Motor neuron (in vitro differentiated cells): ENCODE measurements at regions not wholly inside any gene's neighbourhood (a gene's known extent, or its start where the extent isn't known, plus 50 kb on each side); places are given as distances from the start of the nearest gene placed in this dataset.

ENCODE experiments used
- ATAC-seq, 8 experiments: fragments of 200-7000 bp; cut with Tn5 transposase; replicated peaks in 6 of 8; 2 replicates each; pipeline ENCODE4 v1.8.0; 2021; ENCODE audit warnings: mild to moderate bottlenecking in 8 of 8, moderate library complexity in 8 of 8
- H3K27ac ChIP-seq, 2 donors: fragments of 250-450 bp; sonication (Bioruptor Pico); 2 replicates each; pipeline ENCODE4 v1.9.0; 2021; ENCODE audit warnings: antibody characterized with exemption in 2 of 2, mild to moderate bottlenecking in 2 of 2, moderate library complexity in 1 of 2
- H3K4me1 ChIP-seq, 2 donors: fragments of 250-450 bp; sonication (Bioruptor Pico); replicated peaks in 1 of 2; 2 replicates each; pipeline ENCODE4 v1.6.1; 2021; ENCODE audit warnings: antibody characterized with exemption in 2 of 2, mild to moderate bottlenecking in 2 of 2, moderate library complexity in 1 of 2
- H3K4me3 ChIP-seq, 5 donors: fragments of 250-450 bp; sonication (Bioruptor Pico); 2 replicates each; pipeline ENCODE4 v1.9.0; 2021; ENCODE audit warnings: antibody characterized with exemption in 5 of 5, mild to moderate bottlenecking in 5 of 5, moderate library complexity in 4 of 5
- WGBS, 10 experiments: fragments of 450-650 bp; shearing (Covaris generic); methylation state at CpG; one replicate each; pipeline ENCODE4 v1.0.0; 2022; 5-methylcytosine and 5-hydroxymethylcytosine counted together
- in situ Hi-C, 9 experiments: fragments of 400-800 bp; cut with MboI; loops; one replicate each; pipeline ENCODE4 v1.15.0; 2021; ENCODE audit warnings: low sequenced_read_pairs in 9 of 9, low pct_unique_long_range_greater_than_20kb in 2 of 9; ENCODE audit not compliant: unreplicated experiment in 9 of 9

- in situ Hi-C loops = loop anchor here in 1 of 9 experiments (25.0 kb wide), 1 partner anchor 231 kb away; no protein-coding TSS in a partner anchor
- no peak overlapping the region for H3K4me3 ChIP-seq
- H3K27ac ChIP-seq = no peak overlapping the region
- 20 to 100% (median 82%) methylated on average over 1 to 2 of the region's 2 CpGs; no CpG with 5 or more reads in 4 of the 10 experiments for WGBS, 10 experiments
- peak in 5 of 8 experiments; percentile 71 to 86 (median 76) for ATAC-seq
- H3K4me1 ChIP-seq = peaks cover 0 to 2% of the 10 kb centered on the region in 2 donors
Observed at GRCh38 chr12:84605983-84606382, 306.6 kb downstream of the SLC6A15 start.

GRCh38 chr12:84604551-84604950 lies 308.0 kb downstream of the SLC6A15 start:
- Histone ChIP-seq H3K4me1 (peaks cover 5 to 17% of the 10 kb centered on the region in 2 donors), H3K4me3 (no peak overlapping the region), H3K27ac (no peak overlapping the region)
- in situ Hi-C loops = loop anchor here in 1 of 9 experiments (25.0 kb wide), 1 partner anchor 233 kb away; no protein-coding TSS in a partner anchor
- ATAC-seq = no peak

GRCh38 chr12:84603484-84604248 lies 308.9 kb downstream of the SLC6A15 start:
- 40 to 100% (median 86%) methylated on average over 1 to 2 of the region's 2 CpGs for WGBS, 10 experiments

GRCh38 chr12:84601483-84601882 lies 311.1 kb downstream of the SLC6A15 start:
- ATAC-seq = no peak
- in situ Hi-C loops = loop anchor here in 1 of 9 experiments (25.0 kb wide), 1 partner anchor 236 kb away; no protein-coding TSS in a partner anchor

More at GRCh38 chr12:84603484-84604248, 308.9 kb downstream of the SLC6A15 start:
- H3K27ac ChIP-seq = no peak overlapping the region
- no peak for ATAC-seq
- no peak overlapping the region for H3K4me3 ChIP-seq
- in situ Hi-C loops = loop anchor here in 1 of 9 experiments (25.0 kb wide), 1 partner anchor 234 kb away; no protein-coding TSS in a partner anchor
- H3K4me1 ChIP-seq = peaks cover 5 to 23% of the 10 kb centered on the region in 2 donors

GRCh38 chr12:84599539-84599938 lies 313.1 kb downstream of the SLC6A15 start:
- WGBS, 10 experiments = 0 to 47% (median 6%) methylated on average over 1 to 2 of the region's 2 CpGs; no CpG with 5 or more reads in 1 of the 10 experiments
- Histone ChIP-seq H3K27ac (no peak overlapping the region), H3K4me3 (no peak overlapping the region), H3K4me1 (peaks cover 5 to 21% of the 10 kb centered on the region in 2 donors)
- ATAC-seq = peak in 7 of 8 experiments; percentile 65 to 98 (median 97)
- in situ Hi-C loops = no loop called here

More at GRCh38 chr12:84601483-84601882, 311.1 kb downstream of the SLC6A15 start:
- no peak overlapping the region for H3K4me3 ChIP-seq
- H3K4me1 ChIP-seq = peaks cover 5 to 23% of the 10 kb centered on the region in 2 donors
- H3K27ac ChIP-seq = no peak overlapping the region
- whole genome bisulfite sequencing, 10 experiments = 52 to 94% (median 84%) methylated on average over 1 to 3 of the region's 3 CpGs

- no peak for ATAC-seq
- Histone ChIP-seq H3K27ac (no peak overlapping the region), H3K4me3 (no peak overlapping the region), H3K4me1 (peaks cover 5 to 21% of the 10 kb centered on the region in 2 donors)
- in situ Hi-C loops = no loop called here
- 37 to 80% (median 57%) methylated on average over 1 to 2 of the region's 2 CpGs for WGBS, 10 experiments
Observed at GRCh38 chr12:84596266-84596665, 316.3 kb downstream of the SLC6A15 start.

- H3K27ac ChIP-seq = no peak overlapping the region
- peaks cover 0 to 2% of the 10 kb centered on the region in 2 donors for H3K4me1 ChIP-seq
- no peak overlapping the region for H3K4me3 ChIP-seq
- in situ Hi-C loops = no loop called here
- no peak for ATAC-seq
- 27 to 96% (median 67%) methylated on average over 2 to 6 of the region's 6 CpGs for WGBS, 10 experiments
Observed at GRCh38 chr12:84594157-84594556, 318.4 kb downstream of the SLC6A15 start.

- no peak for ATAC-seq
- Histone ChIP-seq H3K4me3 (no peak overlapping the region), H3K27ac (no peak overlapping the region), H3K4me1 (no peaks in the 10 kb centered on the region)
- WGBS, 10 experiments = 0 to 90% (median 74%) methylated on average over 1 to 5 of the region's 5 CpGs; no CpG with 5 or more reads in 1 of the 10 experiments
- in situ Hi-C loops = no loop called here
Observed at GRCh38 chr12:84585776-84586395, 326.7 kb downstream of the SLC6A15 start.

- 52 to 67% methylated on average over 3 of the region's 3 CpGs; no CpG with 5 or more reads in 8 of the 10 experiments for WGBS, 10 experiments
- Histone ChIP-seq H3K4me1 (no peaks in the 10 kb centered on the region), H3K27ac (no peak overlapping the region), H3K4me3 (no peak overlapping the region)
- no peak for ATAC-seq
- in situ Hi-C loops = no loop called here
Observed at GRCh38 chr12:84572196-84572595, 340.4 kb downstream of the SLC6A15 start.

GRCh38 chr12:84562331-84562730 lies 350.3 kb downstream of the SLC6A15 start:
- peak in 2 of 8 experiments; percentile 10 to 15 for ATAC-seq
- 29 to 75% (median 42%) methylated on average over 2 to 3 of the region's 3 CpGs for WGBS, 10 experiments
- Histone ChIP-seq H3K4me1 (no peaks in the 10 kb centered on the region), H3K27ac (no peak overlapping the region), H3K4me3 (no peak overlapping the region)
- in situ Hi-C loops = no loop called here

- ATAC-seq = peak in 3 of 8 experiments; percentile 32 to 66 (median 52)
- in situ Hi-C loops = no loop called here
- 7 to 100% (median 92%) methylated on average over 1 of the region's 1 CpG for WGBS, 10 experiments
- Histone ChIP-seq H3K4me1 (no peaks in the 10 kb centered on the region), H3K27ac (no peak overlapping the region), H3K4me3 (no peak overlapping the region)
Observed at GRCh38 chr12:84561351-84561750, 351.2 kb downstream of the SLC6A15 start.

- Histone ChIP-seq H3K27ac (no peak overlapping the region), H3K4me1 (peaks cover 0 to 5% of the 10 kb centered on the region in 2 donors), H3K4me3 (no peak overlapping the region)
- ATAC-seq = no peak
- WGBS, 10 experiments = 82 to 100% (median 93%) methylated on average over 1 to 15 of the region's 15 CpGs
- in situ Hi-C loops = no loop called here
Observed at GRCh38 chr12:84554199-84554723, 358.3 kb downstream of the SLC6A15 start.
